Stimulated activated CD4-positive, alpha-beta T cell treated with anti-CD3 and anti-CD28 coated beads, Interleukin-2, amount 100 ng/mL, for 48 hours (primary cell): ENCODE measurements at regions not wholly inside any gene's neighbourhood (a gene's known extent, or its start where the extent isn't known, plus 50 kb on each side); places are given as distances from the start of the nearest gene placed in this dataset.

ENCODE experiments used
- DNase-seq, 2 donors: peaks; one replicate each; pipeline ENCODE4 v3.0.0-alpha.2; 2020

GRCh38 chr20:6956574-6956973, 189.1 kb downstream of the BMP2 start:
- DNase-seq = no peak

GRCh38 chr20:6959900-6960312, 192.4 kb downstream of the BMP2 start:
- no peak for DNase-seq

- DNase-seq = no peak
These were observed 199.2 kb downstream of the BMP2 start for GRCh38 chr20:6966721-6967120.

- DNase-seq = no peak
These were observed 207.4 kb downstream of the BMP2 start for GRCh38 chr20:6974838-6975237.

DNA sequence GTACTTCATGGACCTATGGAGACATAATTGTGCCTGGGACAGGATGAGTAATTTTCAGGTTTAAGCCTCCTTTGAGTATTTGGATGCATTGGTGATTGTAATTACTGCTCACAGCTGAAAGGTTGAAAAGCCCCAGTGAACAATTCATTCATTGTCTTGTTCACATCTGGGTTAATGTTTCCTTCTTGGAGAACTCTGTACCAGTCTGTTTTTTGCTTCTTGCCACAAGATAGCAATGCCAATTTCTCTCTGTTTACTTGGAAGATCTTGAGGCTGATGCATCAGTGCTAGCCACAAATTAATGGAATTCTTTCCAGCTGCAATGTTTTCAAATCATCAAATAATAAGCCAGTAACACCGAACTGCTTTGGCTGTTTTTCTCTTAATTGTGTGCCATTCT, 207.8 kb downstream of the BMP2 start:
- DNase-seq = no peak

GRCh38 chr20:6976106-6976900, 208.8 kb downstream of the BMP2 start:
- DNase-seq = no peak

DNA sequence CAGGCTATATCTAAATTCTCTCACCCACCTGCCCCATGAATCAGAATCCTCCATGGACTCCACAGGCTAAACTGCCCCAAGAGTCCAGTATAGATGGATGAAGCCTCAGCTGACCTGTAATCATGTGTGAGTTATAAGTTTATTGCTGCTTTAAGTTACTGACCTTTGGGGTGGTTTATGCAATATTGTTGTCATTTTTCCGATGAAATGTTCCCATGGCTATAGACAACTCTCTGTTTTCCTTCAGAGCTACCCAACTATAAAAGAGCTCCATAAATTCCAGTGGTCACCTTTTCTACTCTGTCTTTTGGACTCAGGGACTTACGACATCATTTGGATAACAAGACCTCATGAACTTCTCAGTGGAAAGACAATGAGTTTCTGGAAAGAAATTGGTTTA, 212.1 kb downstream of the BMP2 start:
- no peak for DNase-seq

DNA sequence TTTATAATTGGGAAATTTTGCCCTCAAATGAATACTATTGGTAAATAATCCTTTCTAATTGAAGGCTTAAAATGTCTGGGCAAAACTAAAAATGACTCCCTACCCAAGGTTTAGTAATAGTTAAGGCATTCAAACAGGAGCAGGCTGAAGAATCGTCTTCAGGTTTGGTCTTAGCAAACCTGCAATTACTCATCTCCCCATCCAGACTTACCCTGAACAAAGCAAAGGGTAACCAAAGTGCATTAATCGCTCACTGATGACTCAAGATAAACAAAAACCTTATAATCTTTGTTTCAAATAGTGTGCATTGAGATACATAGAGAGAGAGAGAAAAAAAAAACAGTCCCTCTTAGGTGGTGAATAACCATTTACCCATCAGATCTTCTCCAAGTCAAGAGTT, 225.5 kb downstream of the BMP2 start:
- DNase-seq = no peak

DNA sequence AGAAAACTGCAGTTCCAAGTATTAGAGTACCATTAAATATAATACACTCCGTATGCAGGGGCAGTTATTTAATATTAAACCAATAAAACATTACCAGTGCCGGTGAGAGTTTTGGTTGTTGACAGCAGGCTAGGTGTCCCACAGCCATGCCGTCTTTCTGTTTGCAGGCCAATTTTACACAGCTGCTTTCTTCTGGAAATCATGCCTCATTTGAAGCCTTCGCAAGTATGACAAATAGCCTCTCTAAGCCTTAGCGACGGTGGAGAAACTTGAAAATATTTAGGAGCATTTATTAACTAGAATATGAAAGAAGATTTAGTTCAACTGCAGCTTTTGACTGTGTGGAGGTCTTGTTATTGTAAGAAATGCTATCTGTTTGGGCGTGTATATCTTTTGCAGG, 226.0 kb downstream of the BMP2 start:
- no peak for DNase-seq

- no peak for DNase-seq
These were observed 227.0 kb downstream of the BMP2 start for GRCh38 chr20:6994452-6994851.

GRCh38 chr20:6998909-6999308, 231.4 kb downstream of the BMP2 start:
- no peak for DNase-seq

DNA sequence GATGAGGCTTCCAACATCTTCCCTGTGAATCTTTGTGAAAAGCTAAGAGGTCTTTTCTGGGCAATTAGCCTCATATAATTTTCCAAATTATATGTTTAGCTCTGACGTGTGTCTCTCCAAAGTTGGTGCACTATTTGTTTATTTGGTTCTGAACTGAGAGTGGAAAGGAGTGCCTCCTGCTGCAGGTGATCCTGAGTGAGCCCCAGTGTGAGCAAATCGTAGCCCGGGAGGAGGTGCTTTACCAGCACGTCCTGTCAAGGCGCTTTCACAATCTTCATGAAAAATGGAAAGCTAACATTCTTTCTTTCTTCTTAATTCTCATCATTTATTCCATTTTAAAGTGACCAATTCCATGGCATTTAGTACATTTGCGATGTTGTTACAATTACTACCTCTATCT, 231.9 kb downstream of the BMP2 start:
- DNase-seq = no peak

DNA sequence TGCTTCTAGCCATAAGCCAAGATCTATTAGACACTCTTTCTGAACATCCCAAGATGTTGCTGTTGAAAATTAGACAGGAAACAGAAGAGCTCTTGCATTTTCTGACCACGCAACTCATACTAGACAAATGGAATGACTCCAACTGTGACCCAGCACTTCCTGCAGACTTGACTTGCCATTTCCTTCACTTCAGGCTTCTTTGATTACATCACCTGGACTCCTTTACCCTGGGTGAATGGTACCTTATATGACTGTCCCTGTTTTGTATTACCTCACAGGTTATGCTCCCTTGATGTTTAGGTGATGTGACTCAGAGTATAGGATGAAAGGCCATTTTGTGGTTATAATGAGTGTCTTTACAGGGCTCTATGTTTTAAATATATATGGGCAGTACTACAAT, 236.1 kb downstream of the BMP2 start:
- DNase-seq = no peak

DNA sequence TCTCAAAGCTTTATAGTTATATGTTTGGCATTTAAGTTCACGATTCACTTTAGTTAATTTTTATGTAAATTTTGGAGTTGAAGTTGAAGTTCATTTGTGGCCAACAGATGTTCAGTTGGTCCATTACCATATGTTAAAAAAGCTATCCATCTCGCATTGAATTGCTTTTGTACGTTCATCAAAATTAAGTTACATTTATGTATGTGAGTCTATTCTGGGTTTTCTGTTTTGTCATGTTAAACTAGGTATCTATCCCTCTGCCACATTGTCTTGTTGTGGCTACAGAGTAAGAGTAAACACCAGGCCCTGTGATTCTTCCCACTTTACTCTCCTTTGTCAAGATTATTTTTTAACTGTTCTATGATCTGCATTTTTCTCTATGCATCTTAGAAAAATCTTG, 237.3 kb downstream of the BMP2 start:
- no peak for DNase-seq

GRCh38 chr20:7010527-7010926, 243.0 kb downstream of the BMP2 start:
- no peak for DNase-seq

DNA sequence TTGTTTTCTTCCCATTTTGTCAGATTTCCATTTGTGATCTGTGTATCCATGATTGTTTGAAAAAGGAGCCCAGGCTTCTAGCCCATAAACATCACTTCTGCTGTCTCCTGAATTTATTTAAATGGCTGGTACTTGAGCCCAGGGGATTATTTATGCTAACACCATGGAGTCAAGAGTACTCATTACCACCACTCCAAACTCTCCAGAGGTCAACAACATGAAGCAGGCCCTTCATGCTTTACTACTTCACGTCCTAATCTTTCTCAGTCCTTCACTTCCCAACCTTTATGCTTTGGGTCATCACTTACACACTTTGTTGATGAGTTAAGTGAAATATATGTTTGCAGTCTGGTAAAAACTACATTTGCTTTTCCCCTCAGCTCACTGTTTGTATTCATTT, 247.8 kb downstream of the BMP2 start:
- no peak for DNase-seq

GRCh38 chr20:7022597-7022996, 255.1 kb downstream of the BMP2 start:
- no peak for DNase-seq

GRCh38 chr20:7025635-7026034, 258.1 kb downstream of the BMP2 start:
- no peak for DNase-seq

GRCh38 chr20:7029019-7029418, 261.5 kb downstream of the BMP2 start:
- DNase-seq = no peak

- DNase-seq = no peak
These were observed 263.7 kb downstream of the BMP2 start for GRCh38 chr20:7031222-7031621.

- DNase-seq = no peak
These were observed 270.5 kb downstream of the BMP2 start for GRCh38 chr20:7038029-7038428.

DNA sequence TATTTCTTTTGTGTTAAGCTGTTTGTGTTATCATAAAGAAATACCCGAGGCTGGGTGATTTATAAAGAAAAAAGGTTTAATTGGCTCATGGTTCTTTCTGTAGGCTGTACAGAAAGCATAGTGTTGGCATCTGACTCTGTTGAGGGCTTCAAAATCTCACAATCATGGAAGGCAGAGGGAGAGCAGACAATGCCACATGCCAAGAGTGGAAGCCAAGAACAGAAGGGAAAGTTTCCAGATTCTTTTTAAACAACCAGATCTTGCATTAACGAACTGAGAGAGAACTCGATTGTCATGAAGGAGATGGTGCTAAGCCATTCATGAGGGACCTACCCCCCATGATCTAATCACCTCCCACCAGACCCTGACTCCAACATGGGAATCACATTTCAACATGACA, 290.1 kb downstream of the BMP2 start:
- no peak for DNase-seq

DNA sequence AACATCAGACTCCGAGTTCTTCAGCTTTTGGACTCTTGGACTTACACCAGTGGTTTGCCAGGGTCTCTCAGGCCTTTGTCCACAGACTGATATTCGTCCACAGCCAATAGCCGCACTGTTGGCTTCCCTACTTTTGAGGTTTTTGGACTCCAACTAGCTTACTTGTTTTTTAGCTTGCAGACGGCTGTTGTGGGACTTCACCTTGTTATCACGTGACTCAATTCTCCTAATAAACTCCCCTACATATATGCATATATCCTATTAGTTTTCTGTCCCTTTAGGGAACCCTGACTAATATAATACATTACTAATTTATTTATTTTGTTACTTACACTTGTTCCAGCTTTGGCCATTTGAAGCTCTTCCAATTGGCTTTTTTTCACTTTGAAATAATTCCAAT, 311.3 kb downstream of the BMP2 start:
- DNase-seq = no peak

- no peak for DNase-seq
These were observed 313.0 kb downstream of the BMP2 start for GRCh38 chr20:7080472-7080871.

DNA sequence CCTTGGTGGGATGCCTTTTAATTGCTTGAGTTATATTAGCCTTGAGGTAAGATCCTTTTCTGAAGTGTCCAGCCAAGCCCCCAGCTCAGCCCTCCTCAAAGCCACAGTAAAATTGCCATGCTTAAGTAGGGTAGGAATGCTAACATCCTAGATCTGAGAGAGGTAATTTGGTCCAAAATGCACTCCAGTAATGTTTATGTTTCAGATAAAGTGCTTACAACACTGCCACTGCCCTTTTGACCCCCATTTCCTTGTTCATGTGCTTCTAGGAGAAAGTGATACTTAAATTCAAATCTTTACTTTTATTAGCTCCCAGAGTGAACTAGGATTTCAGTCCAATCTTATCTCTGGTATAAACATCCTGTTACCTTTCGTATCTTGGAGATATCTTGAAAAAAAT, 318.0 kb downstream of the BMP2 start:
- no peak for DNase-seq
